MM.1S (cell line): ENCODE measurements at regions not wholly inside any gene's neighbourhood (a gene's known extent, or its start where the extent isn't known, plus 50 kb on each side); places are given as distances from the start of the nearest gene placed in this dataset.

Experiments used
- DNase-seq: peaks from one replicate; pipeline ENCODE4 v3.0.0-alpha.2; 2015
- H2AFZ ChIP-seq: fragments of 300-600 bp; sonication (generic); 2 replicates; pipeline ENCODE4 v1.6.0; 2016; ENCODE audit warnings: antibody characterized with exemption, low read length
- H3F3A ChIP-seq: fragments of 300-600 bp; sonication (generic); 2 replicates; pipeline ENCODE4 v1.6.1; 2016; ENCODE audit warnings: mild to moderate bottlenecking, antibody characterized with exemption, low read length, moderate library complexity, mixed read lengths; ENCODE audit not compliant: insufficient read depth
- H3K27ac ChIP-seq: fragments of 300-600 bp; sonication (generic); 2 replicates; pipeline ENCODE4 v1.5.1; 2016; ENCODE audit warnings: mild to moderate bottlenecking, low read length
- H3K27me3 ChIP-seq: fragments of 300-600 bp; sonication (generic); replicated peaks from 2 replicates; pipeline ENCODE4 v1.6.0; 2016; ENCODE audit warnings: low read length; ENCODE audit not compliant: insufficient read depth
- H3K36me3 ChIP-seq: fragments of 300-600 bp; sonication (generic); replicated peaks from 2 replicates; pipeline ENCODE4 v1.6.1; 2016; ENCODE audit warnings: mild to moderate bottlenecking, low read length, mixed read lengths; ENCODE audit not compliant: insufficient read depth
- H3K4me1 ChIP-seq: fragments of 300-600 bp; sonication (generic); 2 replicates; pipeline ENCODE4 v1.6.1; 2016; ENCODE audit warnings: low read length, mixed read lengths
- H3K4me2 ChIP-seq: fragments of 300-600 bp; sonication (generic); 2 replicates; pipeline ENCODE4 v1.6.0; 2016; ENCODE audit warnings: low read depth, low read length
- H3K4me3 ChIP-seq: fragments of 300-600 bp; sonication (generic); 2 replicates; pipeline ENCODE4 v1.5.1; 2016; ENCODE audit warnings: low read length, mixed read lengths
- H3K79me2 ChIP-seq: fragments of 300-600 bp; sonication (generic); 2 replicates; pipeline ENCODE4 v1.6.1; 2016; ENCODE audit warnings: mixed run types, low read length, mixed read lengths
- H3K9ac ChIP-seq: fragments of 300-600 bp; sonication (generic); 2 replicates; pipeline ENCODE4 v1.6.1; 2016; ENCODE audit warnings: low read length, mixed read lengths
- H3K9me2 ChIP-seq: fragments of 300-600 bp; sonication (generic); replicated peaks from 2 replicates; pipeline ENCODE4 v1.6.1; 2016; ENCODE audit warnings: mild to moderate bottlenecking, low read length, mixed read lengths; ENCODE audit not compliant: insufficient read depth
- H3K9me3 ChIP-seq: fragments of 300-600 bp; sonication (generic); replicated peaks from 2 replicates; pipeline ENCODE4 v1.6.1; 2016; ENCODE audit warnings: mild to moderate bottlenecking, low read length, mixed read lengths; ENCODE audit not compliant: insufficient read depth
- H4K20me1 ChIP-seq: fragments of 300-600 bp; sonication (generic); 2 replicates; pipeline ENCODE4 v1.6.1; 2016; ENCODE audit warnings: mild to moderate bottlenecking, low read length, moderate library complexity, mixed read lengths; ENCODE audit not compliant: insufficient read depth
- EZH2 ChIP-seq: fragments of 300-600 bp; sonication (generic); optimal IDR thresholded peaks from 2 replicates; pipeline ENCODE3; 2017; ENCODE audit warnings: low read depth, mild to moderate bottlenecking, antibody characterized with exemption, low read length, mixed read lengths
- EZH2phosphoT487 ChIP-seq: fragments of 300-600 bp; sonication (generic); IDR thresholded peaks from 2 replicates; pipeline ENCODE4 v1.6.1; 2018; ENCODE audit warnings: antibody characterized with exemption, low read length
- TF ChIP-seq, protein P1 (sequence below): fragments of 300-600 bp; sonication (generic); IDR thresholded peaks from 2 replicates; pipeline ENCODE4 v1.5.1; 2016; ENCODE audit warnings: antibody characterized with exemption, low read length, mixed read lengths

DNA sequence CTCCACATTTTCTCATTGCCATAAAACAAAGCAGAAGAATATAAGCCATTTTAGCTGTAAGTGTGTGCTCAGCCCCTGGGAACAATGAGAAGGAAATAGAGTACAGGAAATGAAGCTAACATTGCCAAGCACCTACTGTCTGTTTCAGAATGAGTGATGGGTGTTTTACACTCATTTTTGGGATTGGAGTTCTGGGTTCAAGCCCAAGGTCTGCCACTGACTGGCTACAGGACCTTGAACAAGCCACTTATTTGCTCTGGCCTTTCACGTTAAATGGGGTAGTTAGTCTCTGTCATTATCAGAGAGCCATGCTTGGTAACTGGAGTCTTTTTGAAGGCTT lies 80.7 kb upstream of the KAZN start:
- no peaks in the 10 kb centered on the region for H3F3A ChIP-seq
- H3K4me2 ChIP-seq, result no peak overlapping the region
- TF ChIP-seq EZH2, result no peak
- TF ChIP-seq EZH2phosphoT487, result no peak
- TF ChIP-seq, protein P1, sequence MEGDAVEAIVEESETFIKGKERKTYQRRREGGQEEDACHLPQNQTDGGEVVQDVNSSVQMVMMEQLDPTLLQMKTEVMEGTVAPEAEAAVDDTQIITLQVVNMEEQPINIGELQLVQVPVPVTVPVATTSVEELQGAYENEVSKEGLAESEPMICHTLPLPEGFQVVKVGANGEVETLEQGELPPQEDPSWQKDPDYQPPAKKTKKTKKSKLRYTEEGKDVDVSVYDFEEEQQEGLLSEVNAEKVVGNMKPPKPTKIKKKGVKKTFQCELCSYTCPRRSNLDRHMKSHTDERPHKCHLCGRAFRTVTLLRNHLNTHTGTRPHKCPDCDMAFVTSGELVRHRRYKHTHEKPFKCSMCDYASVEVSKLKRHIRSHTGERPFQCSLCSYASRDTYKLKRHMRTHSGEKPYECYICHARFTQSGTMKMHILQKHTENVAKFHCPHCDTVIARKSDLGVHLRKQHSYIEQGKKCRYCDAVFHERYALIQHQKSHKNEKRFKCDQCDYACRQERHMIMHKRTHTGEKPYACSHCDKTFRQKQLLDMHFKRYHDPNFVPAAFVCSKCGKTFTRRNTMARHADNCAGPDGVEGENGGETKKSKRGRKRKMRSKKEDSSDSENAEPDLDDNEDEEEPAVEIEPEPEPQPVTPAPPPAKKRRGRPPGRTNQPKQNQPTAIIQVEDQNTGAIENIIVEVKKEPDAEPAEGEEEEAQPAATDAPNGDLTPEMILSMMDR, result no peak
- H4K20me1 ChIP-seq, result no peaks in the 10 kb centered on the region
- H3K9ac ChIP-seq, result no peak overlapping the region
- H3K9me2 ChIP-seq, result no peaks in the 10 kb centered on the region
- H3K27ac ChIP-seq, result no peak overlapping the region
- H3K27me3 ChIP-seq, result no peaks in the 10 kb centered on the region
- H2AFZ ChIP-seq, result no peak overlapping the region
- no peaks in the 10 kb centered on the region for H3K4me1 ChIP-seq
- no peak for DNase-seq
- no peaks in the 10 kb centered on the region for H3K9me3 ChIP-seq
- H3K79me2 ChIP-seq, result no peaks in the 10 kb centered on the region
- H3K4me3 ChIP-seq, result no peak overlapping the region
- H3K36me3 ChIP-seq, result no peaks in the 10 kb centered on the region

DNA sequence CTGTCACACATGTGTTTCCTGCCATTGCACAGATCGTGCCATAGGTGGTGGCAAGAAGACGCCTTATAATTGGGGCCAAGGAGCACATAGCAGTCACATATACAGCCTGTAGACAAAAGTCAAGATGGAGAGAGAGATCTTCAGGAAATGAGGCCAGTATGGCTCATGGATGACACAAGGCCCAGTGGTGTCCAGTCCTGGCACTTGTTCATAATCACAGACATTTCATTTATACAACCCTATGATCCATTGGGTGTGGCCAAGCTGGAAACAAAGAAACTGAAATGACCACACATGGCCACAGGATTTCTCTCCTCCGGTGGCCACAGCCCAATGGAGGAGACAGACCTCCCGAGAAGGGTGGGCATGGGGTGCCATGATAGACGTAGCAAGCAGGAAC lies 78.5 kb upstream of the KAZN start:
- H3K9me2 ChIP-seq, result no peaks in the 10 kb centered on the region
- no peak for DNase-seq
- no peak overlapping the region for H3K4me3 ChIP-seq
- H3K9ac ChIP-seq, result no peak overlapping the region
- H3K27ac ChIP-seq, result no peak overlapping the region
- H3F3A ChIP-seq, result no peaks in the 10 kb centered on the region
- H3K9me3 ChIP-seq, result no peaks in the 10 kb centered on the region
- no peak for TF ChIP-seq EZH2phosphoT487
- no peak for TF ChIP-seq EZH2
- TF ChIP-seq, protein P1, result no peak
- H3K79me2 ChIP-seq, result no peaks in the 10 kb centered on the region
- H3K36me3 ChIP-seq, result no peaks in the 10 kb centered on the region
- no peak overlapping the region for H3K4me2 ChIP-seq
- no peaks in the 10 kb centered on the region for H3K27me3 ChIP-seq
- no peaks in the 10 kb centered on the region for H4K20me1 ChIP-seq
- H3K4me1 ChIP-seq, result no peaks in the 10 kb centered on the region
- no peak overlapping the region for H2AFZ ChIP-seq

GRCh38 chr1:14520514-14521163 lies 77.8 kb upstream of the KAZN start:
- no peak for DNase-seq
- H3K9me3 ChIP-seq, result no peaks in the 10 kb centered on the region
- no peaks in the 10 kb centered on the region for H3K4me1 ChIP-seq
- no peak overlapping the region for H3K4me2 ChIP-seq
- H3K27ac ChIP-seq, result no peak overlapping the region
- no peaks in the 10 kb centered on the region for H3K79me2 ChIP-seq
- H3K9ac ChIP-seq, result no peak overlapping the region
- H3K9me2 ChIP-seq, result no peaks in the 10 kb centered on the region
- no peaks in the 10 kb centered on the region for H3F3A ChIP-seq
- no peaks in the 10 kb centered on the region for H3K27me3 ChIP-seq
- no peaks in the 10 kb centered on the region for H3K36me3 ChIP-seq
- TF ChIP-seq EZH2phosphoT487 (no peak), EZH2 (no peak)
- TF ChIP-seq, protein P1, result no peak
- no peaks in the 10 kb centered on the region for H4K20me1 ChIP-seq
- no peak overlapping the region for H3K4me3 ChIP-seq
- H2AFZ ChIP-seq, result no peak overlapping the region
